UCSD-AML1 (cell line): ENCODE measurements at regions not wholly inside any gene's neighbourhood (a gene's known extent, or its start where the extent isn't known, plus 50 kb on each side); places are given as distances from the start of the nearest gene placed in this dataset.

ENCODE experiments used
- DNase-seq: peaks from one replicate; lab custom pipeline; 2025; ENCODE audit not compliant: unreplicated experiment; lab: John Stamatoyannopoulos, UW

GRCh38 chr2:166568409-166568808 lies 74.4 kb upstream of the SCN7A start:
- DNase-seq, result no peak

GRCh38 chr2:166565501-166565900 lies 71.5 kb upstream of the SCN7A start:
- no peak for DNase-seq

GRCh38 chr2:166563894-166564293 lies 69.8 kb upstream of the SCN7A start:
- no peak for DNase-seq

- no peak for DNase-seq
Measured at GRCh38 chr2:166560022-166560421, 66.0 kb upstream of the SCN7A start.

GRCh38 chr2:166550923-166551322 lies 56.9 kb upstream of the SCN7A start:
- DNase-seq, result no peak

- no peak for DNase-seq
Measured at GRCh38 chr2:166545473-166545872, 51.4 kb upstream of the SCN7A start.
